ENCODE measurements at regions not wholly inside any gene's neighbourhood (a gene's known extent, or its start where the extent isn't known, plus 50 kb on each side); places are given as distances from the start of the nearest gene placed in this dataset.
A peak's percentile ranks its signal among the peaks of the same experiment; 100 is the strongest.

DNA sequence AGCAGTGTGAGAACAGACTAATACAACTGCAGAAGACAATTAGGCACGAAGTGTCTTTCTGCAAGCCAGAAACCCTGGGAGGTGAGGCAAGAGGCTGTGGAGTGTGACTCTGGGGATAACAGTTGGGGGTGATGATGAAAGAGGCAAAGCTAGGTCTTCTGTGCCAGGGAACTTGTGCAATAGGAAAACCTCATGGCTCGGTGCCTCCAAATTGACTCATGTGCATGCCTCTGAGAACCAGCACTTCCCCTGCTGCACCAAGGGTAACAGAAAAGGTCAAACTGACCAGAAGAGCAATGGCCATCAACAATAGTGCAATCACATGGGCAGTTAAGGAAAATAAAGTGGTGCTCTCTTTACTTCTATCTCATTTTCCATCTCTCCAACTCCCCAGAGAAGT is 136.4 kb downstream of the SCG2 start:
- no peak overlapping the region for H3K4me2 ChIP-seq (replicated peaks; ENCODE audit: extremely low read depth, low read length, poor library complexity, severe bottlenecking)
- H3K27me3 Mint-ChIP-seq (ENCODE audit: low read depth in 3 of 3): peaks cover 0 to 3% (median 3%) of the 10 kb centered on the region in 3 donors
- no peaks in the 10 kb centered on the region for H3K79me2 ChIP-seq (ENCODE audit: insufficient read depth, low read length)
- H4K20me1 ChIP-seq (ENCODE audit: insufficient read depth, low read length): no peaks in the 10 kb centered on the region
- H3K36me3 Mint-ChIP-seq: peaks cover 22 to 29% of the 10 kb centered on the region in 2 donors
- peaks cover 13 to 32% (median 16%) of the 10 kb centered on the region in 7 donors for H3K9me3 Mint-ChIP-seq
- H3K27ac ChIP-seq (ENCODE audit: low read depth in 1 of 2, low read length in 2 of 2): peak overlapping the region; percentile 56 to 92
- H3K4me3 Mint-ChIP-seq: peak overlapping the region in 1 of 2 donors; percentile 69
- peaks cover 68% of the 10 kb centered on the region for H3K4me1 Mint-ChIP-seq
- intact Hi-C loops (cut with micrococcal nuclease): loop anchor here (10.0 kb wide), 2 partner anchors 489 to 491 kb away; partner anchors contain the start of gene MRPL44 (in 1 of the 2)
- H3K27ac Mint-ChIP-seq: peak overlapping the region; percentile 92 to 99 (median 96)
- WGBS (ENCODE audit: insufficient coverage): 0% methylated on average over 2 of the region's 2 CpGs
- H3K9ac ChIP-seq (ENCODE audit: insufficient read depth, low read length, poor library complexity, severe bottlenecking): peak overlapping the region; percentile 31
- H3K27me3 ChIP-seq (ENCODE audit: control insufficient read depth in 2 of 2, insufficient read depth in 2 of 2, low read length in 2 of 2): no peaks in the 10 kb centered on the region
- no peaks in the 10 kb centered on the region for H3K36me3 ChIP-seq (replicated peaks in 1 of 2; ENCODE audit: control insufficient read depth in 1 of 2, insufficient read depth in 2 of 2, low read length in 2 of 2)
- peaks cover 58 to 71% of the 10 kb centered on the region in 2 donors for H3K4me1 ChIP-seq (ENCODE audit: control insufficient read depth in 1 of 2, insufficient read depth in 2 of 2, low read length in 2 of 2)
- peaks cover 0 to 7% of the 10 kb centered on the region in 2 donors for H3K9me3 ChIP-seq (replicated peaks in 1 of 2; ENCODE audit: control insufficient read depth in 1 of 2, insufficient read depth in 1 of 2, low read length in 2 of 2)
- TF ChIP-seq, protein P1, sequence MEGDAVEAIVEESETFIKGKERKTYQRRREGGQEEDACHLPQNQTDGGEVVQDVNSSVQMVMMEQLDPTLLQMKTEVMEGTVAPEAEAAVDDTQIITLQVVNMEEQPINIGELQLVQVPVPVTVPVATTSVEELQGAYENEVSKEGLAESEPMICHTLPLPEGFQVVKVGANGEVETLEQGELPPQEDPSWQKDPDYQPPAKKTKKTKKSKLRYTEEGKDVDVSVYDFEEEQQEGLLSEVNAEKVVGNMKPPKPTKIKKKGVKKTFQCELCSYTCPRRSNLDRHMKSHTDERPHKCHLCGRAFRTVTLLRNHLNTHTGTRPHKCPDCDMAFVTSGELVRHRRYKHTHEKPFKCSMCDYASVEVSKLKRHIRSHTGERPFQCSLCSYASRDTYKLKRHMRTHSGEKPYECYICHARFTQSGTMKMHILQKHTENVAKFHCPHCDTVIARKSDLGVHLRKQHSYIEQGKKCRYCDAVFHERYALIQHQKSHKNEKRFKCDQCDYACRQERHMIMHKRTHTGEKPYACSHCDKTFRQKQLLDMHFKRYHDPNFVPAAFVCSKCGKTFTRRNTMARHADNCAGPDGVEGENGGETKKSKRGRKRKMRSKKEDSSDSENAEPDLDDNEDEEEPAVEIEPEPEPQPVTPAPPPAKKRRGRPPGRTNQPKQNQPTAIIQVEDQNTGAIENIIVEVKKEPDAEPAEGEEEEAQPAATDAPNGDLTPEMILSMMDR (IDR thresholded peaks at IDR 0.05): no peak
- DNase-seq: peak; percentile 96 to 98 (median 98)
- no peak overlapping the region for H3K4me3 ChIP-seq (replicated peaks in 1 of 3; ENCODE audit: low read depth in 2 of 3, low read length in 3 of 3)
- H2AFZ ChIP-seq (ENCODE audit: insufficient read depth, low read depth, low read length, poor library complexity, severe bottlenecking): no peak overlapping the region

DNA sequence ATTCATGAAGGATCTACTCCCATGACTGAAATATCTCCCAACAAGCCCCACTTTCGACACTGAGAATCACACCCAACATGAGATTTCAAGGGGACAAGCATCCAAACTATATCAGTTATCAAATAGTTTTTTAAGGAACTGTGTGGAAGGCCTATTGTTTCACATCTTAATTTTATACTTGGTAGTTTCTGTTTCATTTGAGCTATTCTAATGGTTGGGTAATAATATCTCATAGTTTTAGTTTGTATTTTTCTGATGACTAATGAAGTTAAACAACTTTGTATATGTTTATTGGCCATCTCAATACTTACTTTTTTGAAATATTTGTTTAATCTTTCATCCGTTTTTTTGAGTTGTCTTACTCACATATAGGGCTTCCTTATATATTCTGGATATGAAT is 135.0 kb downstream of the SCG2 start:
- no CpG with 5 or more reads among the region's 2 CpGs for WGBS (ENCODE audit: insufficient coverage)
- peak overlapping the region; percentile 49 for H3K4me2 ChIP-seq (replicated peaks; ENCODE audit: extremely low read depth, low read length, poor library complexity, severe bottlenecking)
- H2AFZ ChIP-seq (ENCODE audit: insufficient read depth, low read depth, low read length, poor library complexity, severe bottlenecking): no peak overlapping the region
- peak; percentile 38 to 72 (median 57) for DNase-seq
- Mint-ChIP-seq H3K4me3 (peak overlapping the region in 1 of 2 donors; percentile 39), H3K27me3 (ENCODE audit: low read depth in 3 of 3) (peaks cover 0 to 3% (median 3%) of the 10 kb centered on the region in 3 donors), H3K36me3 (peaks cover 18 to 23% of the 10 kb centered on the region in 2 donors), H3K27ac (peak overlapping the region; percentile 90 to 99 (median 95)), H3K9me3 (peaks cover 10 to 29% (median 11%) of the 10 kb centered on the region in 7 donors), H3K4me1 (peaks cover 55% of the 10 kb centered on the region)
- TF ChIP-seq, protein P1 (IDR thresholded peaks at IDR 0.05): no peak
- peaks cover 44 to 57% of the 10 kb centered on the region in 2 donors for H3K4me1 ChIP-seq (ENCODE audit: control insufficient read depth in 1 of 2, insufficient read depth in 2 of 2, low read length in 2 of 2)
- no peaks in the 10 kb centered on the region for H3K79me2 ChIP-seq (ENCODE audit: insufficient read depth, low read length)
- H4K20me1 ChIP-seq (ENCODE audit: insufficient read depth, low read length): no peaks in the 10 kb centered on the region
- H3K27me3 ChIP-seq (ENCODE audit: control insufficient read depth in 2 of 2, insufficient read depth in 2 of 2, low read length in 2 of 2): no peaks in the 10 kb centered on the region
- H3K9me3 ChIP-seq (replicated peaks in 1 of 2; ENCODE audit: control insufficient read depth in 1 of 2, insufficient read depth in 1 of 2, low read length in 2 of 2): peaks cover 0 to 7% of the 10 kb centered on the region in 2 donors
- peak overlapping the region; percentile 6 for H3K9ac ChIP-seq (ENCODE audit: insufficient read depth, low read length, poor library complexity, severe bottlenecking)
- no peaks in the 10 kb centered on the region for H3K36me3 ChIP-seq (replicated peaks in 1 of 2; ENCODE audit: control insufficient read depth in 1 of 2, insufficient read depth in 2 of 2, low read length in 2 of 2)
- intact Hi-C loops (cut with micrococcal nuclease): loop anchor here (10.0 kb wide), 2 partner anchors 488 to 492 kb away; partner anchors contain the start of gene MRPL44 (in 1 of the 2)
- peak overlapping the region; percentile 26 to 92 for H3K27ac ChIP-seq (ENCODE audit: low read depth in 1 of 2, low read length in 2 of 2)
- H3K4me3 ChIP-seq (replicated peaks in 1 of 3; ENCODE audit: low read depth in 2 of 3, low read length in 3 of 3): peak overlapping the region in 1 of 3 experiments; percentile 26
